PFSK-1 (cell line): ENCODE measurements at regions not wholly inside any gene's neighbourhood (a gene's known extent, or its start where the extent isn't known, plus 50 kb on each side); places are given as distances from the start of the nearest gene placed in this dataset.

ENCODE experiments used
- FOXP2 ChIP-seq: optimal IDR thresholded peaks from 2 replicates; pipeline ENCODE3; 2011; ENCODE audit warnings: borderline replicate concordance, control low read depth, inconsistent platforms; ENCODE audit not compliant: insufficient read depth; ENCODE audit errors: extremely low read length, extremely low read depth
- POLR2AphosphoS5 ChIP-seq: IDR thresholded peaks from 2 replicates; pipeline ENCODE4 v1.6.1; 2012; ENCODE audit warnings: low read depth, mild to moderate bottlenecking, control low read depth, low read length, moderate library complexity
- SIN3A ChIP-seq: IDR thresholded peaks from 2 replicates; pipeline ENCODE4 v1.6.1; 2012; ENCODE audit warnings: mild to moderate bottlenecking, low read length, moderate library complexity, borderline replicate concordance; ENCODE audit not compliant: insufficient read depth
- TAF1 ChIP-seq: IDR thresholded peaks from 2 replicates; pipeline ENCODE4 v1.6.1; 2012; ENCODE audit warnings: low read length, control low read depth, borderline replicate concordance; ENCODE audit not compliant: insufficient read depth
- TF ChIP-seq, protein P1 (sequence below), 2 experiments: IDR thresholded peaks; 2 replicates each; pipeline versions ENCODE4 v1.6.1 to v1.8.0; 2011 to 2012; ENCODE audit warnings: low read depth in 2 of 2, low read length in 2 of 2, control low read depth in 1 of 2, inconsistent platforms in 1 of 2, mild to moderate bottlenecking in 1 of 2, moderate library complexity in 1 of 2; ENCODE audit not compliant: insufficient read depth in 1 of 2

DNA sequence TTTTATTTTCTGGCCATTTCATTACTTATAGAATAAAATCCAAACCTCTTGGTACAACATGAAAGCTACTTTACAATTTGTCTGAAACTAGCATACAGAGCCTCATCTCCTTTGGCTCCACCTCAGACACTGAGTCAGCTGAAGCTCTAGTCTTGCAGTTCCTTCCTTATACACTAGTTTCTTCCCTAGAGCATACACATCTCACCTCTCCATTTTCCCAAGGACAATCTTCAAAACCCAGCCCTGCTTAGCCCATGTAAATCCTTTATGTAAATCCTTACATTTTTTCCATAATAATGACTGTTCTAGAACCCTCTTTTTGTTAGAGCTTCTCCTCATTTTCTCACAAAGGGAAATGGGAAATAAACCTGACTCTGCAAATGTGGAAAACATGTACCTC, 463.4 kb downstream of the SLC16A7 start:
- TF ChIP-seq TAF1 (no peak), FOXP2 (no peak)

DNA sequence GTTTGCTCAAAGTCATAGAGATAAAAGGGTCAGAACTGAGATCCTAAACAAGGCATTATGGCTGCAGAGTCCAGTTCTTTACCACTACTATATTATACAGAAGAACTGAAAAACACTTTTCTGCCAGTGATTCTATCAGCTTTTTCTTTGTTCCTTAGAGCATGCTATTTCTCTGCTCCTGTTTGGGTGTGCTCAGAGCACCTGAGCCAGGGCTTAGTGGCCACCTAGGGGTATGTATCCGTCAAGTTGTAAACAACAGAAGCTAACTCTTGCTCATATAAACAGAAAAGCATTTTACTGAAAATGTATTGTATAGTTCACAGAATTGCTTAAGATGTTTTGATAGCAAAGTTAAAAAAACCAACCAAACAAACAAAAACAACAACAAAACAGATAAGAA, 470.8 kb downstream of the SLC16A7 start:
- TF ChIP-seq SIN3A (no peak), FOXP2 (no peak), TAF1 (no peak), POLR2AphosphoS5 (no peak)
- TF ChIP-seq, protein P1, sequence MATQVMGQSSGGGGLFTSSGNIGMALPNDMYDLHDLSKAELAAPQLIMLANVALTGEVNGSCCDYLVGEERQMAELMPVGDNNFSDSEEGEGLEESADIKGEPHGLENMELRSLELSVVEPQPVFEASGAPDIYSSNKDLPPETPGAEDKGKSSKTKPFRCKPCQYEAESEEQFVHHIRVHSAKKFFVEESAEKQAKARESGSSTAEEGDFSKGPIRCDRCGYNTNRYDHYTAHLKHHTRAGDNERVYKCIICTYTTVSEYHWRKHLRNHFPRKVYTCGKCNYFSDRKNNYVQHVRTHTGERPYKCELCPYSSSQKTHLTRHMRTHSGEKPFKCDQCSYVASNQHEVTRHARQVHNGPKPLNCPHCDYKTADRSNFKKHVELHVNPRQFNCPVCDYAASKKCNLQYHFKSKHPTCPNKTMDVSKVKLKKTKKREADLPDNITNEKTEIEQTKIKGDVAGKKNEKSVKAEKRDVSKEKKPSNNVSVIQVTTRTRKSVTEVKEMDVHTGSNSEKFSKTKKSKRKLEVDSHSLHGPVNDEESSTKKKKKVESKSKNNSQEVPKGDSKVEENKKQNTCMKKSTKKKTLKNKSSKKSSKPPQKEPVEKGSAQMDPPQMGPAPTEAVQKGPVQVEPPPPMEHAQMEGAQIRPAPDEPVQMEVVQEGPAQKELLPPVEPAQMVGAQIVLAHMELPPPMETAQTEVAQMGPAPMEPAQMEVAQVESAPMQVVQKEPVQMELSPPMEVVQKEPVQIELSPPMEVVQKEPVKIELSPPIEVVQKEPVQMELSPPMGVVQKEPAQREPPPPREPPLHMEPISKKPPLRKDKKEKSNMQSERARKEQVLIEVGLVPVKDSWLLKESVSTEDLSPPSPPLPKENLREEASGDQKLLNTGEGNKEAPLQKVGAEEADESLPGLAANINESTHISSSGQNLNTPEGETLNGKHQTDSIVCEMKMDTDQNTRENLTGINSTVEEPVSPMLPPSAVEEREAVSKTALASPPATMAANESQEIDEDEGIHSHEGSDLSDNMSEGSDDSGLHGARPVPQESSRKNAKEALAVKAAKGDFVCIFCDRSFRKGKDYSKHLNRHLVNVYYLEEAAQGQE (IDR thresholded peaks at IDR 0.05; ENCODE audit: insufficient read depth in 1 of 2, low read depth in 2 of 2, low read length in 2 of 2): no peak

DNA sequence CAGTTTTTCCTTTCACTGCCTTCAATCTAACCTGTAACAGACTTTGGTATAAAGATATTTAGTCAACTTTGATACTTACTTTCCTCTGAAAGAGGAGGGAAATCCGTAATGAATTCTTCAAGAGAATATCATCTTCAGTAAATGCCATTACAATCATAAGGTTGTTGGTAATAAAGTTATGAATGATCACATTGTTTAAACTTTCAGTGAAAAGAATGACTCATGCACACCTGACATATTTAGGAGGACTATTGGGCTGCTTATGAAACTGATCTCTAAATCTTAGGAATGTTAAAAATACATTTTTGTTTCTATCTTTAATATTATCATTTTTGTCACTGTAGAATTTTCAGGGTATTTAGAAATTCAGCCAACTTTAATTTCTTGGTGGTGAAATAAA, 474.7 kb downstream of the SLC16A7 start:
- TF ChIP-seq FOXP2 (no peak), POLR2AphosphoS5 (no peak), SIN3A (no peak), TAF1 (no peak)
- TF ChIP-seq, protein P1 (IDR thresholded peaks at IDR 0.05; ENCODE audit: insufficient read depth in 1 of 2, low read depth in 2 of 2, low read length in 2 of 2): no peak

DNA sequence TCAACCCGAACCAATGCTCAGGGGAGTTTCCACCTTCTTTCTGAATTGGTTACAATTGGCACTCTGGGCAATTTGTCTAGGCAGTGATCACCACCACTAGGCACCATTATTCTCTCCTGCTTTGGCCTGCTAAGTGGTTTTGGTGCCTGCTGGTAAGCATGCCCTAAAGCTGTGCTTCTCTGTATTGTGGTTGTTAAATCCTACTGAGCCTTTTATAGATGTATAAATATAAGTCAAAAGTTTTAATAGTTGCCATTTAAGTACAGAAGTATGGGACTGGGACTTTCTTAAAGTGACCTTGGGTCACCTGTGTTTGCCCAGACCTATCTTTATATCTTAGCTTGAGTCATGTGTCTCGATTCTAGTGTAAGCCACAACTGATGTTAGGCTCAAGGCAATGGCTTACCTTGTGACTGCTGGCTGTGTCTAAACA, 475.9 kb downstream of the SLC16A7 start:
- no peak for TF ChIP-seq SIN3A

DNA sequence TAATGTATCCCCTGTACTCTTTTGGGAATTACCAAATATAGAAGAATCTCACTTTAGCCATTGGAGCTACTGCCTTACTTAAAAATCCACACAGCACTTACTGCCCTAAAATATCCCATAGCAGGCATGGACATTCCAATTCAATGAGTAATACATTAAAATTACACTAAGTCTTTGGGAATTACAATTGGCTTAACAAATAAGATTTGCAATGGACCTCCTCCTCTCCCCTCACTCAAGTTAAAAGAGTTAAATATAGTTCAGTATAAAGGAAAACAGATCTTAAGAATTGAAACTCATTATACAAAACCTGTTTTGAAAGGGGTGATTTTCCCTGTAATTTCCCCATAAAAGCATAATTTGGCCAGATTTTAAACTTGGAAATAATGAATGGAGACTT, 477.1 kb downstream of the SLC16A7 start:
- no peak for TF ChIP-seq TAF1
- no peak for TF ChIP-seq FOXP2
- no peak for TF ChIP-seq POLR2AphosphoS5
- TF ChIP-seq, protein P1 (IDR thresholded peaks at IDR 0.05; ENCODE audit: insufficient read depth in 1 of 2, low read depth in 2 of 2, low read length in 2 of 2): no peak
- TF ChIP-seq SIN3A: no peak

DNA sequence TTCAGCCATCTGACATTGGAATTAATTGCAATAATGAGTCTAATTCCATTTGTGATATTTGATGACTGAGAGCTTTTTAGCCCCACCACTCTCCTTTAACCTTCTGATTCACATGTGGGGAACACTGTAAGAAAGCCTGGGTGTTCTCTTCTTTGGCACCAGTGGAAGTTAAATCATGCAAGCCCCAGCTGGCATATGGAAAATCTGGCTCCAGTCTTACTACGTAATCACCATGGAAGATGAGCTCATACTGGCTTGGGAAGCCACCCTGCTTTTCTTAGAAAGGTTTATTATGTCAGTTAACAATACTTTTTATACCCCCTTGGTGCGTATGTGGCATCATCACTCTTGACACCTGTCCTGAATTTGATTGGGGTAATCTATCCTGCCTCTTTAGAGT, 479.3 kb downstream of the SLC16A7 start:
- TF ChIP-seq, protein P1 (IDR thresholded peaks at IDR 0.05; ENCODE audit: insufficient read depth in 1 of 2, low read depth in 2 of 2, low read length in 2 of 2): no peak
- TF ChIP-seq TAF1: no peak
- no peak for TF ChIP-seq FOXP2
- no peak for TF ChIP-seq POLR2AphosphoS5
- TF ChIP-seq SIN3A: no peak
